Umbilical cord (tissue), 1 donor: ENCODE measurements at regions not wholly inside any gene's neighbourhood (a gene's known extent, or its start where the extent isn't known, plus 50 kb on each side); places are given as distances from the start of the nearest gene placed in this dataset.

ENCODE experiments used
- DNase-seq: peaks from one replicate; pipeline ENCODE4 v3.0.0-alpha.2; 2015; ENCODE audit warnings: low spot score

DNA sequence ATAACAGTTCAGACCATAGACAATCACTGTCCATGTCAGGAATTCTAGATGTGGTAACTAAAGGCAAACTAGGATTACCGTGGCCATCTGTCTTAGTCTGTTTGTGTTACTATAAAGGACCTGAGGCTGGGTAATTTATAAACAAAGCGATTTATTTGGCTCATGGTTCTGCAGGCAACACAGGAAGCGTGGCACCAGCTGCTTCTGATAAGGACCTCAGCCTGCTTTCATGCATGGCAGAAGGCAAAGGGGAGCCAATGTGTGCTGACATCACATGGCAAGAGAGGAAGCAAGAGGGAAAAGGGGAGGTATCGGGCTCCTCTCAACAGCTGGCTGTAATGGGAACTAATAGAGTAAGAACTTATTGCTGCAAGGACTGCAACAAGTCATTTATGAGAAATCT, 376.7 kb downstream of the GPM6A start:
- peak; percentile 28 for DNase-seq

GRCh38 chr4:175436196-175436595, 375.9 kb downstream of the GPM6A start:
- no peak for DNase-seq

GRCh38 chr4:175440786-175441185, 371.3 kb downstream of the GPM6A start:
- DNase-seq = no peak

GRCh38 chr4:175441256-175441655, 370.8 kb downstream of the GPM6A start:
- DNase-seq = no peak

DNA sequence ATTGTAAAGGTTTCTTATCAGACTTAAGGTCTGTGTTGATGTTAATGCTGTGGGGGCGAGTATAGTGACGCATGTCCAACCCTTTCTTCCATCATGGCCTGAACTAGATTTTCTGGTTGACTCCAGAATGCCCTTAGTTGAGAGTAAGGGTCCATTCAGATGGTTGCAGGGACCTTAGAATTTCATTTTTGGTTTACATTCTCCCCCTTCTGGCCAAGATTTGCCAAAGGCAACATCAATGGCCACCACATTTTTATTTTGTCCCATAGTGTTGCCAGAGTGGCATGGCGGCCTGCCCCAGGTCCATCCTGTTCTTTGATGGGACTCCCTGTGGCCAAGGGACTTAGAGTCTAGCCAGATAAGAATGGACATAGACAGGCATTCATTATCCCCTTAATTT, 368.5 kb downstream of the GPM6A start:
- DNase-seq = no peak

- no peak for DNase-seq
These were observed 367.6 kb downstream of the GPM6A start for GRCh38 chr4:175444512-175444911.

DNA sequence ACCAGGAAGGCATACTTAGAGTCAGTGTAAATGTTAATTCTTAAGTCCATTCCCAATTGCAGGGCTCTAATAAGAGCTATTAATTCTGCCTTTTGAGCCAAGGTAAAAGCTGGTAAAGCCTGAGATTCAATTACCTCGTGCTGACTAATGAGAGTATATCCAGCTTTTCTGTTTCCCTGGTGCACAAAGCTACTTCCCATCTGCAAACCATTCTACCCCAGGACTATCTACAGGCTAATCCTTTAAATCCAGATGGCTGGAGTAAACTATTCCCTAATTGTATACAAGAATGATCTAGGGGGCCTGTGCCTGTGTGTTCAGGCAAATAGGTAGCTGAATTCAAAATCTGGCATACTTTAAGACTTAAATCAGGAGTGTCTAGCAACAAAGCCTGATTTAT, 365.0 kb downstream of the GPM6A start:
- DNase-seq = no peak

GRCh38 chr4:175450446-175450845, 361.6 kb downstream of the GPM6A start:
- no peak for DNase-seq

DNA sequence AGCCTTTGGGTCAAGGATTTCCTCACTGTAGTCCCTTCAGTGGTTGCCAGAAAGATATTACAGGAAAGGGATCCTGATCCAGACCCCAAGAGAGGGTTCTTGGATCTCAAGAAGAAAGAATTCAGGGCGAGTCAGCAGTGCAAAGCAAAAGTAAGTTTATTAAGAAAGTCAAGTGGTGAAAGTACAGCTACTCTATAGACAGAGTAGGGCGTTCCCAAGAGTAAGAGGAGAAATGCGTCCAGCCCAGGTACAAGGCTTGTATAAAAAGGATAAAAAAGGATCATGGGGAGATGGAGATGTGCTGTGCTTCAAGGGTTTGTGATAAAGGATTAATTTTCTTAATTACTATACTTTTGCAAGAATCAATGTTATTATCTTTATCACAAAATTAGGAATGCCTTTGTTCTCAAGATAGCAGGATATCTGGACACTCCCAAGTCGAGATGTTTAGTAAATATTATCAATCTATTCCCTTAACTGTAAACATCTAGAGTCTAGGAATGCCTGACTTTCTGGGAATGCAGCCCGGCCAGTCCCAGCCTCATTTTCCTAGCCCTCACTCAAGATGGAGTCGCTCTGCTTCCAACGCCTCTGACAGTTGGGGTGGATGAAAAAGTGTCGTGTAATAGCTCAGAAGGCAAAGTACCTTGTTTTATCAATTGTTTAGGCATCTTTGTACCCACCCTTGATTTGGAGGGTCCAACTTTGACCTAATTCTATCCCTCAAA, 360.7 kb downstream of the GPM6A start:
- DNase-seq = no peak

DNA sequence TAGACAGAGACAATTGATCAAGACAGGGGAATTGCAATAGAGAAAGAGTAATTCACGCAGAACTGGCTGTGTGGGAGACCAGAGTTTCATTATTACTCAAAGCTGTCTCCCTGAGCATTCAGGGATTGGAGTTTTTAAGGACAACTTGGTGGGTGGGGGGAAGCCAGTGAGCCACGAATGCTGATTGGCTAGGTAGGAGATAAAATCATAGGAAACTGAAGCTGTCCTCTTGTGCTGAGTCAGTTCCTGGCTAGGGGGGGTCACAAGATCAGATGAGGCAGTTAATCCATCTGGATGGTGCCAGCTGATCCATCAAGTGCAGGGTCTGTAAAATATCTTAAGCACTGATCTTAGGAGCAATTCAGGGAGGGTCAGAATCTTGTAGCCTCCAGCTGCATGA, 358.6 kb downstream of the GPM6A start:
- DNase-seq = no peak

- DNase-seq = no peak
These were observed 355.9 kb downstream of the GPM6A start for GRCh38 chr4:175456131-175456530.

DNA sequence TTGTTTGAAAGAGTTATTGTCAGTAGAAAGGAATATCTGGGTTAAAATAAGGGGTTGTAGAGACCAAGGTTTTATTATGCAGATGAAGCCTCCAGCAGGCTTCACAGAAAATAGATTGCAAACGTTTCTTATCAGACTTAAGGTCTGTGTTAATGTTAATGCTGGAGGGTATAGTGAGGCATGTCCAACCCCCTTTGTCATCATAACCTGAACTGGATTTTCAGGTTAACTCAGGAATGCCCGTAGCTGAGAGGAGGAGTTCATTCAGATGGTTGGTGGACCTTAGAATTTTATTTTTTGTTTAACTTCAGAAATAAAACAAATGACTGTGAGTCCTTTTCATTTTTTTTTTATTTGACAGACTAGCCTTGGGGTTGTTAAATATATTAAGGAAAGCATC, 354.1 kb downstream of the GPM6A start:
- DNase-seq = peak; percentile 26

- DNase-seq = no peak
These were observed 352.5 kb downstream of the GPM6A start for GRCh38 chr4:175459571-175459970.

DNA sequence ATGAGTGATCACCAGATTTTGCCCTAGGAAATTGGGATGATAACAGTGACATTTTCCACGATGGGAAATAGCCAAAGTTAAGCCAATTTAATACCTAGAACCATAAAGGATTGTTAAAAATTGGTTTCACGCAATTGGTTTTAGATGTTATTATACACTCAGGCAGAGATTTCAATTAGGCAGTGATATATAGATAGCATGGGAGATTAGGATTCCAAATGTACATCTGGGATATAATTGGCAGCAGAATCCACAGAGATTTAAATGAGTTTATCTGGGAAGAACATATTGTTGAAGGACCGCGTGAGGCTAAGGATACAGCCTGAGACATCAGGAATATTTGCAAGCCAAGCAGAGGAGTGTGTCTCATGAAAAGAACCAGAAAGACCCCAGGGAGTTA, 351.6 kb downstream of the GPM6A start:
- no peak for DNase-seq

DNA sequence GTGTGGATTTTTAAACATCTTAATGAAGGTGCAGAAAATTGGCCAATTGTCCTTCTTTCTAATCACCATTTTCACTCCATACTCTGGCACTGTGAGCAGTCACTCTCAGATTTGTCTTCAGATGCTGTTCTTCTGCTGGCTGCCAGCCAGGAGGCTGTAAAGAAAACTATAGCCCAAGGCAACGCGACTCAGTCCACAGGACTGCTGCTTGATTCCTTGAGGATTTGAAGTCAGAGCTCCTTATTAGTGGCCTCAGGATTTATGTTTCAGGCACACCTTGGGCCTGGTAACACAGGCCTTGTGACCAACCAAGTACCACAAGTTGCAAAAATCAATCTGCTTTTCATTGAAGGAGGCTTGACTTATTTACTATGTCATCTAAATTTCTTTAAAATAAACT, 342.6 kb downstream of the GPM6A start:
- no peak for DNase-seq

DNA sequence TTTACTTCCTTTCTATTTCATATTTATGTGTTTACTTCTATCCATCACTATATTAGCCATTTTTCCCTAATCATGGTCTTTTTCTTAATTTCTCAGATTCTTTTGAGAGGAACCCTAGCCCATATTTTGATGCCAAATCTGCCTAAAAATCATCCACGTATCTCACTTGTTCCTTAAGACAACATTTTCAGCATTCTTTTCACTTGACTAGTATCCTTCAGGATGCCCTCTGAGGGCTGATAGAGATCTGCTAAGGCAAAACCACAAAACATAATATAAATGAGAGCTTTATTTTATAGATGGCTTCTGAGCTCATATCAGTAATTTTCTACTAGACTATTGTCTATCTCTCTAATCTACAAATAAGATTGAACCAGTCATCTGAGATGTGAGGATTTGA, 341.9 kb downstream of the GPM6A start:
- DNase-seq = no peak

- no peak for DNase-seq
These were observed 331.7 kb downstream of the GPM6A start for GRCh38 chr4:175480404-175480803.

- DNase-seq = no peak
These were observed 312.2 kb downstream of the GPM6A start for GRCh38 chr4:175499735-175500352.

GRCh38 chr4:175504318-175504717, 307.7 kb downstream of the GPM6A start:
- no peak for DNase-seq

DNA sequence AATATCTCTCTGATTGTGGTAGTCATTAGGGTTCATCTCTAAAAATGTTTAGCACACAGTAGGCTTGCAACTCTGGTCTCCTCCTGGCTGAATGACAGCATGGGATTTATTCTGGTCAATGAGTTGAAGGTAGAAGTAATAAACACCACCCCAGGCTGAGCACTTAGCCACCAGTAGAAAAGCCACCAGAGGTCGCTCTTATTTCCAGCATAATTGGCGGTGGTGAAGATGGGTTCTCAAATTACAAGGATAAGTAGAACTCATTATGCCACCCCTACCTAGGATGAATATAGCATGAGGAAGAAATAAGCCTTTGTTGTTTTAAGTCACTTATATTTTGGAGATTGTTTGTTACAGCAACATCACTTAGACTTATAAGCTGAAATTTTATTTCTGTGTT, 302.7 kb downstream of the GPM6A start:
- DNase-seq = no peak

GRCh38 chr4:175511861-175512260, 300.2 kb downstream of the GPM6A start:
- no peak for DNase-seq

- no peak for DNase-seq
These were observed 297.9 kb downstream of the GPM6A start for GRCh38 chr4:175514174-175514573.

DNA sequence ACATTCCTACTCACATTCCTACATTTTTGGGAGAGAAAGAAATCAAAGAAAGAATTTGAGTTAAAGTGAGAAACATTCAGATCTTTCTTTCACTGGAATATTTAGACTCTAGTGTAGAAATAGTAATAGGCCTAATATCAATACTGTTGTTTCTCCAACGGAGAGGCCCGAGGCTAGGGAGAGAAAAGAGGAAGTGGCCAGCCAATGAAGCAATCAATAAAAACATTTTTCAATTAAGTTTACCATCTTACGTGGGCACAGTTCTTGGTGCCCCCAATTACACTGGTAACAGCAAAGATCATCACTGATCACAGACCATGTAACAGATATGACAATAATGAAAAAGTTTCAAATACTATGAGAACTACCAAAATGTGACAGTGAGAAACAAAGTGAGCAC, 281.4 kb downstream of the GPM6A start:
- no peak for DNase-seq
